HG02973 (cell line): ENCODE measurements at regions not wholly inside any gene's neighbourhood (a gene's known extent, or its start where the extent isn't known, plus 50 kb on each side); places are given as distances from the start of the nearest gene placed in this dataset.
"Not testable (repeated sequence)": the region's sequence is repeated elsewhere in the genome, so short reads cannot be mapped to it uniquely, and the experiment has no call there.

Source experiments
- ATAC-seq: cut with Tn5 transposase; IDR thresholded peaks from one replicate; pipeline ENCODE4 v1.9.1; 2021; ENCODE audit warnings: moderate library complexity; ENCODE audit not compliant: unreplicated experiment

DNA sequence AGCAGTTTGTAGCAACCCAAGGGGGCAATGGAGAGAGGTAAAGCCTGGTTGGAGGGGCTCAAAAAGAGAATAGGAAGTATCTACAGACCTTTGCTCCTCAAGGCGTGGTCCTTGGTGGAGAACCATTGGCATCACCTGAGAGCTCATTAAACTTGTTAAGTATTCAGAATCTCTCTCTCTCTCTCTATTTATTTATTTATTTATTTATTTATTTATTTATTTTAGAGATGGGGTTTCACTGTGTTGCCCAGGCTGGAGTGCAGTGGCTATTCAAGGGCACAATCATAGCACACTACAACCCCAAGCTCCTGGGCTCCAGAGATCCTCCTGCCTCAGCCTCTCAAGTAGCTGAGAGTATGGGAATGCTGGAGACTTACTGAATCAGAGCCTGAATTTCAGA is 193.1 kb upstream of the ADCY2 start:
- ATAC-seq = no peak

DNA sequence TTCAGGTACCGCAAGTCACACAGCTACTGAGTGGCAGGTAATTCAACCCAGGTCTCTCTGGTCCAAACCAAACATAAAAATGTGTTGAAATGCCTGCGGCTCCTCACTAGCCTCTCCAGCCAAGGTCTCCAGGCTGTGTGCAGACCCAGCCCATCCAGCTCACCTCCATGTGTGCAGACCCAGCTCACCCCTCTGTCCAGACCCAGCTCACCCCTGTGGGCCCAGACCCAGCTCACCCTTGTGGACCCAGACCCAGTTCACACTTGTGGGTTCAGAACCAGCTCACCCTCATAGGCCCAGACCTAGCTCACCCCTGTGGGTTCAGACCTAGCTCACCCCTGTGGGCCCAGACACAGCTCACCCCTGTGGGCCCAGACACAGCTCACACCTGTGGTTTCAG is 188.0 kb upstream of the ADCY2 start:
- no peak for ATAC-seq

GRCh38 chr5:7208938-7209337 is 187.0 kb upstream of the ADCY2 start:
- no peak for ATAC-seq

DNA sequence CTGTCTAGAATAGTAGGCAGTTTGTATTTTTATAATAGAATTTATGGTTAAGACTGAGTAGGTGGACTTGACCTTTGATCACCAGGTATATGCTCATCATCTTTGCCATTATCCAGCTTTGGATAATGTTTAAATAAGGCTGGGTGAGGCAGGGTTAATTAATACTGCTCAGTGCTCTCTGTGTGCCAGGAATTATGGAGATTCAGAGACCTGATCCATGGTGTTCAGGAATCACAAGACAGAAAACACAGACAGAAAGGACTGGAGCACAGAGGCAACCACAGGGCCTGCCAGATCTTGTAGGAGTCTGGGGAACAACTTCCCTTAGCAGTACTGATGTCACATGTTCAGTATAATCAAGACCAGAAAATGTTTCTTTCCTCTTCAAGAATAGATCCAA is 186.3 kb upstream of the ADCY2 start:
- ATAC-seq = no peak

GRCh38 chr5:7210549-7210948 is 185.4 kb upstream of the ADCY2 start:
- no peak for ATAC-seq

GRCh38 chr5:7213525-7213924 is 182.4 kb upstream of the ADCY2 start:
- no peak for ATAC-seq

DNA sequence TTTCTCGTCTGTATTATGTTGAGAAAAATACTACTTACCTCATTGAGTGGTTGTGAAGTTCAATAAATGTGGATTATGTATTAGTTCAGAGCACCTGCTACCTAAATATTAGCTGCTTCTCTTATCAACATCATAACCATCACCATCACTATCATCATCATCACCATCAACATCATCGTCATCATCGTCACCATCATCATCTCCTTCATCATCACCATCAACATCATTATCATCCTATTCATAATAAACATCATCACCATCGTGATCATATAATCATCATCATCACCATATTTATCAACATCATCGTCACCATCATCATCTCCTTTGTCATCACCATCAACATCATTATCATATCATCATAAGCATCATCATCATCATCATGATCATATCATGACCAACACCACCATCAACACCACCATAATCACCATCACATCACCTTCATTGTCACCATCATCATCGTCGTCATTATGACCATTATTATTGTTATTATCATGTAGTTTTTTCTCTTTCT is 181.0 kb upstream of the ADCY2 start:
- no peak for ATAC-seq

- no peak for ATAC-seq
Observed at GRCh38 chr5:7218141-7218540, 177.8 kb upstream of the ADCY2 start.

- no peak for ATAC-seq
Observed at GRCh38 chr5:7220156-7220555, 175.8 kb upstream of the ADCY2 start.

DNA sequence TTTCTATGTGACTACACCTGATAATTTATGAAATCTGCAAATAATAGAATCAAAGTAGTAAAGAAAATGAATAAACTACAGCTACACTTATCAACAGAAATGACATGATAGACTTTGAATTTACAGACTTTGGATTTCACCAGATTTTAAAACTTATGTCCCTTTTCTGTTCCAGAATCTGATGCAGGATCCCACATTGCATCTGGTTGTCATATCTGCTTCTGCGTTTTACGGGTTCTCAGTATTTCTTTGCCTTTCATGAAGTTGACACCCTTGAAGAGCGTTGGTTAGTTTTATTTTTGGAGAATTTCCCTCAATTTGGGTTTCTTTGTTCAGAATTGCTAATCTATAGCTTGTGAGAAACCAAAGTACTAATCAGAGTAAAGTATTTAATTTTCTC is 174.9 kb upstream of the ADCY2 start:
- ATAC-seq = no peak

DNA sequence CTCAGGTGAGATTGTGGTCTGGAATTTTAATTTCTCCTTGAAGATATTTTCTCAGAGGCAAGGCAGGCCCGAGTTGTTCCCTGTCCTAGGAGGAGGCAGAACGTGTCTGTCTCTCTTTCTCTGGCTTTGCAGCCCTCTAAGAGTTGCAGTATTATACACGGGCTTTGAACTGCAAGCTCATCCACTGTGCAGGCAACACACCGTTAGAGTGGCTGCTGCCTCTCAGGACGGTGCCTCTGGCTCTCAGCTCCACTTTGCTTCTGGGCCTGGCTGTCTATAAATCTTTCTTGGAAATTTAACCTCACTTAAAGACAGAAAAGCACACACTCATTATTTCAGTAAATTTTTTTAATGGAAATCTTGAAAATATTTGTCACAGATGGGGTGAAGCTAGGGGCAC is 170.1 kb upstream of the ADCY2 start:
- no peak for ATAC-seq

GRCh38 chr5:7242118-7242710 is 153.7 kb upstream of the ADCY2 start:
- ATAC-seq = no peak

GRCh38 chr5:7244208-7244607 is 151.7 kb upstream of the ADCY2 start:
- no peak for ATAC-seq

GRCh38 chr5:7245121-7245651 is 150.8 kb upstream of the ADCY2 start:
- no peak for ATAC-seq

GRCh38 chr5:7246287-7246686 is 149.7 kb upstream of the ADCY2 start:
- no peak for ATAC-seq

DNA sequence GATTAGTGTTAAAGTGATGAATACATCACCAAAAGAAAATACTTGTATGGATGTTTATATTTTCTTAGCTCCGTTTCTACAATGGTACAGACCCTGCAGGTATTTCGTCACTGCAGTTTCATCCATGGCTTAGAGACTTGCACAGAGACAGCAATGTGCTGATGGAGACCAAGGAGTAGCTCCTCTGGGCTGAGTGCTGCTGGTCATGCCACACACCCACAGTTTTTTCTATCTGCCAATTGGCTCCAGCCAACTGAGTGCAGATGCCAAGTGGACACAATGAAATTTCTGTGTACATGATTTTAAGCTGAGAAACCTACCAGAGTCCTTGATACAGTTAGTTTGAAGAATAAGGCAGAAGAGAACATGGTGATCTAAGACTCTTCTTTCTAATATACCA is 145.9 kb upstream of the ADCY2 start:
- no peak for ATAC-seq

DNA sequence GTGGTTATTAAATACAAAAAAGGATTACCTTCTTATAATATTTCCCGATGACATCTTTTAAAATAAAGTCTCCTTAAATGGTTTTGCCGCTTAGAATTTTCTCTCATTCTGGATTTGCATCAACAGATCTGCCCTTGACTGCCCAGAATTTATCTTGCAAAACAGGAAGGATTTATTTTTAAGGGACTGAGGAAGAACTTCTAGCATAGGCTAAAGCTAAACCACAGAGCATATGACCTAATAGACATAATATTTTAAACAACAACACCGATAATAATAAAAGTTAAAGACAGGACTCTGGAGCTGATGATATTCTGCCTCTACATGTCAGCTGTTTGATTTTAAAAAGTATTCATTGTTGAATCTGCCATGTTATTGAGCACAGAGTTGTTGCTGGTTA is 145.3 kb upstream of the ADCY2 start:
- no peak for ATAC-seq

GRCh38 chr5:7251132-7251531 is 144.8 kb upstream of the ADCY2 start:
- ATAC-seq = no peak

DNA sequence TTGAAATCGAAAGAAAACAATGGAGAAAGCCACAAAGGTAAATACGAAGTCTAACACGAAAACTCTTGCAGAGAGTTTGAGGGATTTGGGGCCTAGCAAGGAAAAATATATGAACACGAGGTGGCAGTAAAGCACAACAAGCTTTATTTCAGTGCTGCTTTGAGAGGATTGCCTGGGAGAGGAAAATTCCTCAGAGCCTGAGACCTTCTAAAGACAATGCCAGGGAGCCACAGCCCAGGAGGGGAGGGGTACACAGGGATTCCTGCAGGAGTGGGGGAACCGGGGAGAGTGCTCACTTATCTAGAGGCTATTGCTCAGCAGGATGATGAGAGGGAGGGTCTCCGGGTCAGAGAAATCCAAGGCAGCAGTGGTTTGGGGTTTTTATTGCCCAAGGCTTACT is 134.9 kb upstream of the ADCY2 start:
- ATAC-seq = no peak

- no peak for ATAC-seq
Observed at GRCh38 chr5:7261900-7262299, 134.0 kb upstream of the ADCY2 start.

DNA sequence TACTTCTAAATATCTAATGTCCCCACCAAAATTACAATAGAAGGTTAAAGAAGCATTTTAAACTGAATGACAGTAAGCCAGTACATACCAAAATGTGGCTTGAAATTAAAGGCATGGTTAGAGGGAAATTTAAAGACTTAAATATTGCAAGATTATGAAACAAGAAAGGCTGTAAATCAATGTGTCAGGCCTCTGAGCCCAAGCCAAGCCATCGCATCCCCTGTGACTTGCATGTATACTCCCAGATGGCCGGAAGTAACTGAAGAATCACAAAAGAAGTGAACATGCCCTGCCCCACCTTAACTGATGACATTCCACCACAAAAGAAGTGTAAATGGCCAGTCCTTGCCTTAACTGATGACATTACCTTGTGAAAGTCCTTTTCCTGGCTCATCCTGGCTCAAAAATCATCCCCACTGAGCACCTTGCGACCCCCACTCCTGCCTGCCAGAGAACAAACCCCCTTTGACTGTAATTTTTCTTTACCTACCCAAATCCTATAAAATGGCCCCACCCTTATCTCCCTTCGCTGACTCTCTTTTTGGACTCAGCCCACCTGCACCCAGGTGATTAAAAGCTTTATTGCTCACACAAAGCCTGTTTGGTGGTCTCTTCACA is 132.4 kb upstream of the ADCY2 start:
- ATAC-seq = not testable (repeated sequence)

GRCh38 chr5:7265776-7266175 is 130.2 kb upstream of the ADCY2 start:
- not testable (repeated sequence) for ATAC-seq

- ATAC-seq = not testable (repeated sequence)
Observed at GRCh38 chr5:7268722-7269121, 127.2 kb upstream of the ADCY2 start.
